DND-41 (cell line): ENCODE measurements at regions not wholly inside any gene's neighbourhood (a gene's known extent, or its start where the extent isn't known, plus 50 kb on each side); places are given as distances from the start of the nearest gene placed in this dataset.

ENCODE experiments used
- ATAC-seq: fragments of 200-7000 bp; cut with Tn5 transposase; 3 replicates; pipeline ENCODE4 v1.9.1; 2021; ENCODE audit warnings: low read depth; ENCODE audit not compliant: insufficient read depth
- DNase-seq: peaks from one replicate; pipeline ENCODE4 v3.0.0-alpha.2; 2020
- H2AFZ ChIP-seq: 2 replicates; pipeline ENCODE4 v1.6.0; 2012; ENCODE audit warnings: low read depth, low read length
- H3K27ac ChIP-seq: 2 replicates; pipeline ENCODE4 v1.5.1; 2012; ENCODE audit warnings: low read length, inconsistent platforms
- H3K27me3 ChIP-seq: fragments of 200-600 bp; sonication (generic); 2 replicates; pipeline ENCODE4 v1.6.0; 2012; ENCODE audit warnings: low read length, mild to moderate bottlenecking, inconsistent platforms; ENCODE audit not compliant: insufficient read depth, poor library complexity
- H3K36me3 ChIP-seq: 2 replicates; pipeline ENCODE4 v1.5.1; 2012; ENCODE audit warnings: low read length, inconsistent platforms; ENCODE audit not compliant: insufficient read depth
- H3K4me1 ChIP-seq: 2 replicates; pipeline ENCODE4 v1.5.1; 2012; ENCODE audit warnings: mild to moderate bottlenecking, low read length; ENCODE audit not compliant: insufficient read depth
- H3K4me2 ChIP-seq: 2 replicates; pipeline ENCODE4 v1.6.0; 2012; ENCODE audit warnings: mild to moderate bottlenecking, moderate library complexity, low read length, inconsistent platforms; ENCODE audit not compliant: insufficient read depth
- H3K4me3 ChIP-seq, 2 experiments: fragments of 200-600 bp in 1 of 2; shearing (Covaris generic) in 1 of 2; 2 replicates each; pipeline ENCODE4 v1.5.1; 2012 to 2016; ENCODE audit warnings: inconsistent platforms in 2 of 2, low read length in 2 of 2, mild to moderate bottlenecking in 2 of 2, low read depth in 1 of 2, moderate library complexity in 1 of 2
- H3K79me2 ChIP-seq: 2 replicates; pipeline ENCODE4 v1.6.0; 2012; ENCODE audit warnings: low read length, inconsistent platforms; ENCODE audit not compliant: insufficient read depth
- H3K9ac ChIP-seq: 2 replicates; pipeline ENCODE4 v1.6.0; 2012; ENCODE audit warnings: low read depth, mild to moderate bottlenecking, inconsistent platforms, low read length, moderate library complexity
- H3K9me3 ChIP-seq: 2 replicates; pipeline ENCODE4 v1.5.1; 2012; ENCODE audit warnings: low read length, moderate library complexity, mild to moderate bottlenecking, inconsistent platforms; ENCODE audit not compliant: insufficient read depth, severe bottlenecking
- H4K20me1 ChIP-seq: 2 replicates; pipeline ENCODE4 v1.6.0; 2012; ENCODE audit warnings: low read length; ENCODE audit not compliant: insufficient read depth
- EZH2 ChIP-seq: IDR thresholded peaks from 3 replicates; pipeline ENCODE4 v1.6.1; 2012; ENCODE audit warnings: borderline replicate concordance, low read depth, mild to moderate bottlenecking, moderate library complexity, low read length, inconsistent platforms; ENCODE audit not compliant: severe bottlenecking
- TF ChIP-seq, protein P1 (sequence below): IDR thresholded peaks from 2 replicates; pipeline ENCODE4 v1.5.1; 2012; ENCODE audit warnings: borderline replicate concordance, low read length, moderate library complexity, mild to moderate bottlenecking; ENCODE audit not compliant: poor library complexity, severe bottlenecking; ENCODE audit errors: extremely low read depth

DNA sequence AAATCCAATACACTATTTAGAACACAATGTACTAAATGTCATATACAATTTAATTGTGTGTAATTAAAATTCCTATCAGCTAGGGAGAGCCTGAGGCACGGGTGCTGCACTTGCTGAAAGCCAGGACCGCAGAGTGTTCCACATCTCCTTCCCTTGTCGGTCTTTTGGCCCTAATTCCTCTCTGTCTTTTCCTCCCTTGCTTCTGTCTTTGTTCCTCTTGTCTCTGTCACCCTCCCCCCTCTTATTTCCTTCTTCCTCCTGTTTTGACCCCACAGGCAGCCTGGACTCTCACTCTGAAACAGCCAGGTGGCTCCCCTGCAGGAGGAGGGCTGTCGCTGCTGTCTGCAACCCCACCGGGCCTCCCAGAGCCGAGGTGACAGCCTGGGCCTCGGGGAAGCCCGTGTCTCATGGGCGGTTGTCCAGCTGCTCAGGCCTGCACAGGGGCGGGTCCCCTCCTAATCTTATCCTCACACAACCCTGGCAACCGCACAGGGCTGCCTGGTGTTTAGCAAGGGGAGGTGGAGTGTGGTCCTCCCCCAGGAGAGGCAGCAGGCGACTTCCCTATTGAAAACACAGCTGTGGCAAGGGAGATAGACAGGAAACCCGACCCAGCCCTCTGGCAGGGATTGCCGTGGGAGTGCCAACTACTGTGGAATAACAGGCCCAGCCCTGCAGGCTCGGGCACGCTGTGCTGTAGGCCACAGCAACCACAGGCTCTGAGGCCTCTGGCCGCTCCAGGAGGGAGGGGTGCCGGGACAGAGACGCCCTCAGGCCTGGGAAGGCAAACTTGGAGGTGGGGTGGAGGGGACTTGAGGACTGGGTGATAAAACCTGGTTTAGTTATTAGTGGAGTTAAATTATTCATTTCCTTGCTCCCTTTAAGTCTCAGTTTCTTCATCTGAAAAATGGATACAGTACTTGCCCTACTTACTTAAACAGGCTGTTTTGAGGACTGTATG lies 68.8 kb upstream of the WDR26 start:
- H2AFZ ChIP-seq, result peak overlapping the region; percentile 12
- TF ChIP-seq EZH2, result no peak
- TF ChIP-seq, protein P1, sequence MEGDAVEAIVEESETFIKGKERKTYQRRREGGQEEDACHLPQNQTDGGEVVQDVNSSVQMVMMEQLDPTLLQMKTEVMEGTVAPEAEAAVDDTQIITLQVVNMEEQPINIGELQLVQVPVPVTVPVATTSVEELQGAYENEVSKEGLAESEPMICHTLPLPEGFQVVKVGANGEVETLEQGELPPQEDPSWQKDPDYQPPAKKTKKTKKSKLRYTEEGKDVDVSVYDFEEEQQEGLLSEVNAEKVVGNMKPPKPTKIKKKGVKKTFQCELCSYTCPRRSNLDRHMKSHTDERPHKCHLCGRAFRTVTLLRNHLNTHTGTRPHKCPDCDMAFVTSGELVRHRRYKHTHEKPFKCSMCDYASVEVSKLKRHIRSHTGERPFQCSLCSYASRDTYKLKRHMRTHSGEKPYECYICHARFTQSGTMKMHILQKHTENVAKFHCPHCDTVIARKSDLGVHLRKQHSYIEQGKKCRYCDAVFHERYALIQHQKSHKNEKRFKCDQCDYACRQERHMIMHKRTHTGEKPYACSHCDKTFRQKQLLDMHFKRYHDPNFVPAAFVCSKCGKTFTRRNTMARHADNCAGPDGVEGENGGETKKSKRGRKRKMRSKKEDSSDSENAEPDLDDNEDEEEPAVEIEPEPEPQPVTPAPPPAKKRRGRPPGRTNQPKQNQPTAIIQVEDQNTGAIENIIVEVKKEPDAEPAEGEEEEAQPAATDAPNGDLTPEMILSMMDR, result peak; percentile 56
- no peaks in the 10 kb centered on the region for H4K20me1 ChIP-seq
- H3K4me3 ChIP-seq, result peak overlapping the region in 1 of 2 experiments; percentile 33; a peak in 2 of 4 replicates
- H3K27me3 ChIP-seq, result no peaks in the 10 kb centered on the region
- peak overlapping the region; percentile 82 for H3K27ac ChIP-seq
- no peaks in the 10 kb centered on the region for H3K36me3 ChIP-seq
- peak overlapping the region; percentile 62 for H3K4me2 ChIP-seq
- ATAC-seq, result peak; percentile 67
- no peaks in the 10 kb centered on the region for H3K79me2 ChIP-seq
- DNase-seq, result peak; percentile 79
- peak overlapping the region; percentile 46 for H3K9ac ChIP-seq
- H3K9me3 ChIP-seq, result no peaks in the 10 kb centered on the region
- peaks cover 66% of the 10 kb centered on the region for H3K4me1 ChIP-seq

DNA sequence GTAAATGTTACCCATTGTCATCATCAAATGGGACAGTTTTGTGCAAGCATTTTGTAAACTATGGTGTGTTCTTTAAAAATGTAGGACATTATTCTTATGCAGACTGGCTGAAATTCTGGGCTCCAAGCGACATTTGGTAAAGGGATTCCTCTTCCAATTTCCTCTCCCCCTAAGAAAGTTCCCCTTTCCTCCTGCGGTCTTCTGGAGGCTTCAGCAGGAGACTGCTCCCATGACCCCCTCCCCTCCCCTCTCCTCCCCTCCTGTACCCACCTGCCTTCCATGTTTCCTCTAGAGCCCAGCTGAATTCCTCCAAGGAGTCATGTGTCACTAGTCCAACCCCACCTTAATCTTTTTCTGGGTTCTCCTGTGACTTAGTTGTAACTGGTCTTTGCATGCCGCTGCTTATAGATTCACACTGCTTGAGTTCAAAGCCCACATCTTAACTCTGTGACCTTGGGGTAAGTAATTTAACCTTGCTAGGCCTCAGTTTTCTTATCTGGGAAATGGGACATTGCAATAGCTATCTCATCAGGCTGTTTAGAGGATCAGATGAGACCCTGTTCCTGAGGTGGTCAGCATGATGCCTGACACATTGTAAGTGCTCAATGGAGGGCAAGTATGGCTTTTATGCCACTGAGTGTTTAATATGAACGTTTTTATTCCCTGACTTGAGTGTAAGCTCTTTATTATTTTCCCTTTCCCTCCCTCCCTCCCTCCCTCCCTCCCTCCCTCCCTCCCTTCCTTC lies 69.9 kb upstream of the WDR26 start:
- Histone ChIP-seq H3K79me2 (no peaks in the 10 kb centered on the region), H3K4me1 (peaks cover 59% of the 10 kb centered on the region), H4K20me1 (no peaks in the 10 kb centered on the region), H2AFZ (no peak overlapping the region), H3K4me2 (peak overlapping the region; percentile 62; the same call in 1 of the 2 replicates), H3K9ac (no peak overlapping the region; the same call in 1 of the 2 replicates), H3K4me3 (no peak overlapping the region), H3K27ac (peak overlapping the region; percentile 82), H3K36me3 (no peaks in the 10 kb centered on the region), H3K27me3 (no peaks in the 10 kb centered on the region), H3K9me3 (no peaks in the 10 kb centered on the region)
- TF ChIP-seq, protein P1, result no peak
- TF ChIP-seq EZH2, result no peak
- no peak for ATAC-seq
- no peak for DNase-seq

DNA sequence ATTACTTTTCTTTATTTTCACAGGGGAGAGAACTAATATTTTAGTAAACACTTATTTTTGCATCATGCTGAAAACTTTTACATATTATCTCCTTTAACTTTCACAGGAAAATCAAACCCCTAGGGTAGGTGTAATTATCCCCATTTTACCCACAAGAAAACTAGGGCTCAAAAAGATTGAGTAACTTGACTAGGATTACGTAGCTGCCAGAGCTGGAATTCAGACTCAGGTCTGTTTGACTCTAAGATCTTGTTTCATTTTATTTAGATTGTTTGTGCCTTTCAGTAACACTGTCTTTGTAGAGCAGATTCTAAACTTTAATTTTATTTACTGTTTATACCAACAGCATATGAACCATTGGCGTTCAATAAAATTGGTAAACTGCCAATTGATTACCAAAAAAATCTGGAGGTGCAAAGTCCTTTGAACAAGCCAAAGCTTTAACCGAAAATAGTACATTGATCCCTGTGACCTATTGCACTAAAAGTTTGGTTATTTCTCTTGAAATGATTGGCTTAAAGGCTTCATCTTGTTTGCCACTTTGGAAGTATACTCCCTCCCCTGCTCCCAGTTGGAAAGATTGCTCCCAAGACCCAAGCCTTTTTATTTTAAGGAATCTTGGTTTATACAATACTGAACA lies 71.0 kb upstream of the WDR26 start:
- no peaks in the 10 kb centered on the region for H3K36me3 ChIP-seq
- no peak for ATAC-seq
- H3K4me1 ChIP-seq, result peaks cover 59% of the 10 kb centered on the region

More for the DNA sequence above, 71.0 kb upstream of the WDR26 start:
- no peak overlapping the region for H3K4me2 ChIP-seq
- no peak overlapping the region for H3K4me3 ChIP-seq
- DNase-seq, result no peak
- no peak overlapping the region for H3K27ac ChIP-seq
- no peaks in the 10 kb centered on the region for H3K79me2 ChIP-seq
- H4K20me1 ChIP-seq, result no peaks in the 10 kb centered on the region
- no peak overlapping the region for H3K9ac ChIP-seq
- no peak overlapping the region for H2AFZ ChIP-seq
- no peak for TF ChIP-seq EZH2
- TF ChIP-seq, protein P1, result no peak
- H3K9me3 ChIP-seq, result no peaks in the 10 kb centered on the region
- H3K27me3 ChIP-seq, result no peaks in the 10 kb centered on the region
